ENCODE measurements at regions not wholly inside any gene's neighbourhood (a gene's known extent, or its start where the extent isn't known, plus 50 kb on each side); places are given as distances from the start of the nearest gene placed in this dataset.

- intact Hi-C loops (cut with DNase I) = no loop called here
- H3K4me1 ChIP-seq = no peaks in the 10 kb centered on the region
- no peaks in the 10 kb centered on the region for H3K27me3 ChIP-seq
- no peaks in the 10 kb centered on the region for H3K36me3 ChIP-seq
- no peak overlapping the region for H3K27ac ChIP-seq
- H3K9me3 ChIP-seq = no peaks in the 10 kb centered on the region
- no peak for TF ChIP-seq CTCF (IDR thresholded peaks at IDR 0.05)
- no peak for DNase-seq
- H3K4me3 ChIP-seq = no peak overlapping the region
- H3K9ac ChIP-seq (ENCODE audit: low read depth in 2 of 2, low read length in 2 of 2) = no peak overlapping the region
Measured at GRCh38 chr7:81616951-81617350, 152.9 kb downstream of the HGF start.

GRCh38 chr7:81611805-81612204 is 158.0 kb downstream of the HGF start:
- Histone ChIP-seq H3K27ac (no peak overlapping the region), H3K27me3 (no peaks in the 10 kb centered on the region), H3K4me1 (no peaks in the 10 kb centered on the region), H3K36me3 (no peaks in the 10 kb centered on the region), H3K9me3 (no peaks in the 10 kb centered on the region), H3K4me3 (no peak overlapping the region), H3K9ac (ENCODE audit: low read depth in 2 of 2, low read length in 2 of 2) (no peak overlapping the region)
- intact Hi-C loops (cut with DNase I) = no loop called here
- no peak for DNase-seq
- no peak for TF ChIP-seq CTCF (IDR thresholded peaks at IDR 0.05)

DNA sequence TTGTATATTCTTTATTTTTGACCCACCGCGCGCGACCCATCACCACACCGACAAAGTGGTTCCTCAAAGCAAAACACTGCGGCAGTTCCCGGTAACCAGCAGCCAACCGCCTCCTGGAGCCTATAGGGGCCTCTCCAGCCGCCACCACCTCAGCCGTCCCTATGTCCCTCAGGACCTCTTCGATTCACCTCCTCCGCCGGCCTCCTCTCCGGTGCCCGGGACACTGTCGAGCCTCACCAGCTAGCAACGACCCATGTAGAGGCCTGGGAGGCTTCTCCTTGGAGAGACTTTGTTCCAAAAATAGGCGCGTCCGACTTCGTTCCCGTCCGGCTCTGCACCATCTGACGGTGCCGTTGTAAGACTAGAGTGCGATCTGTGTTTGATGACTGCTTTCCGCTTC is 158.8 kb downstream of the HGF start:
- intact Hi-C loops (cut with DNase I) = no loop called here
- DNase-seq = no peak
- no peak overlapping the region for H3K9ac ChIP-seq (ENCODE audit: low read depth in 2 of 2, low read length in 2 of 2)

DNA sequence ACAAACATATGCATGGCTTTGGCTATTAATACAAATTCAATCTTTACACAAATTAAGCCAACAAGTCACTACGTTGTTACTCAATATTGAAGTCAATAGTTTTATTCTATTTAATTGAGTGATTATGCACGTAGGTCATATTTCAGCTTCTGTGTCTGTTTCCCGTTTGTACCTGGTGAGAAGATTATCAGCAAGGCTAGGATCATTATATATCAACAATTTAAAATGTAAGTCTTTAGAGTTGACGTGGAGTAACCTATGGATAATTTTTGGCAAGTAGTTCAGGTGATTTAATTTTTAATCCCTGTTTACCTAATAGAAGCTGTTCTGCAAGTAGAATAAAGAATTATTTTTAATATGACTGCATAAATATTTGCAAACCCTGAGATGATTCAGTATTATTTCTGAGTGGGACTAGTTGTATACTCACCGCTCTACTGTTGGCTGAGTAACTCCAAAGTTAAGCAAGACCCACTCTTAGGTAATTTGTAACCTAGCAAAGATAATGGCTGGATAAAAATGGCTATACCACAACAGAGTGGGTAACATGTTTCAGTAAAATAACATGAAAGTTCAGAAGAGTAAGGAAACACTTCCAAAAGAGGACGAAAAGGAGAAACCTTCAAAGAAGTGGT is 161.0 kb downstream of the HGF start:
- Histone ChIP-seq H3K27ac (no peak overlapping the region), H3K4me3 (no peak overlapping the region), H3K36me3 (no peaks in the 10 kb centered on the region), H3K9me3 (no peaks in the 10 kb centered on the region), H3K4me1 (no peaks in the 10 kb centered on the region), H3K9ac (ENCODE audit: low read depth in 2 of 2, low read length in 2 of 2) (no peak overlapping the region), H3K27me3 (no peaks in the 10 kb centered on the region)
- no peak for TF ChIP-seq CTCF (IDR thresholded peaks at IDR 0.05)
- intact Hi-C loops (cut with DNase I) = no loop called here
- DNase-seq = no peak

More for the DNA sequence above, 158.8 kb downstream of the HGF start:
- no peaks in the 10 kb centered on the region for H3K36me3 ChIP-seq
- H3K27me3 ChIP-seq = no peaks in the 10 kb centered on the region
- no peaks in the 10 kb centered on the region for H3K9me3 ChIP-seq
- no peak overlapping the region for H3K27ac ChIP-seq
- no peak overlapping the region for H3K4me3 ChIP-seq
- TF ChIP-seq CTCF (IDR thresholded peaks at IDR 0.05) = no peak
- no peaks in the 10 kb centered on the region for H3K4me1 ChIP-seq

DNA sequence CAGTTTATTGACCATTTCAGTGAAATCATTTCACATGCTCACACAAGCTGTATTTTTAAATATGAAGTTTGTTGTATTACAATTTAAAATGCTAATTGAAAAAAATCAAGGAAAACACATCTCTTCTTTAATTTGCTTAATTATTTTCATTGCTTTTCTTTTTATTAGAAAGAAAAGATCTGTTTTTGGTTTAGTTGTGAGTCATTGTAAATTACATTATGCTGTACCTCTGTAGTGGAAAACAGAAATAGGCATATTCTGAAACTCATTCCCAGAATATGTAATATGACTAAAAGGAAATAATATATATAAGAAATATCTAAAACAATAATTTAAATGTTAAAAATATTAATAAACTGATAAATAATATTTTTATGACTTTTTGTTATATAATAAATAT is 161.9 kb downstream of the HGF start:
- Histone ChIP-seq H3K27me3 (no peaks in the 10 kb centered on the region), H3K9me3 (no peaks in the 10 kb centered on the region), H3K36me3 (no peaks in the 10 kb centered on the region), H3K27ac (no peak overlapping the region), H3K4me3 (no peak overlapping the region), H3K9ac (ENCODE audit: low read depth in 2 of 2, low read length in 2 of 2) (no peak overlapping the region), H3K4me1 (no peaks in the 10 kb centered on the region)
- no peak for TF ChIP-seq CTCF (IDR thresholded peaks at IDR 0.05)
- intact Hi-C loops (cut with DNase I) = no loop called here
- no peak for DNase-seq
